ENCODE measurements at regions not wholly inside any gene's neighbourhood (a gene's known extent, or its start where the extent isn't known, plus 50 kb on each side); places are given as distances from the start of the nearest gene placed in this dataset.

GRCh38 chr3:30980993-30981392, 86.5 kb upstream of the GADL1 start:
- Histone ChIP-seq H3K79me2 (ENCODE audit: insufficient read depth, low read length) (no peaks in the 10 kb centered on the region), H3K4me3 (replicated peaks in 1 of 2; ENCODE audit: low read depth in 1 of 2, low read length in 2 of 2) (no peak overlapping the region), H3K9me2 (ENCODE audit: insufficient read depth) (no peaks in the 10 kb centered on the region), H3K27me3 (ENCODE audit: insufficient read depth, low read length) (no peaks in the 10 kb centered on the region), H3K9ac (ENCODE audit: low read length) (no peak overlapping the region), H3K9me3 (ENCODE audit: control insufficient read depth in 1 of 2, insufficient read depth in 1 of 2, low read depth in 1 of 2, low read length in 2 of 2) (no peaks in the 10 kb centered on the region), H2AFZ (ENCODE audit: low read depth, low read length, poor library complexity, severe bottlenecking) (no peak overlapping the region), H4K20me1 (ENCODE audit: insufficient read depth) (no peaks in the 10 kb centered on the region), H3K4me2 (ENCODE audit: low read length) (no peak overlapping the region), H3K27ac (ENCODE audit: low read depth, low read length) (no peak overlapping the region), H3K36me3 (ENCODE audit: control insufficient read depth in 1 of 2, insufficient read depth in 2 of 2, low read length in 2 of 2) (no peaks in the 10 kb centered on the region), H3K4me1 (ENCODE audit: control insufficient read depth in 1 of 2, insufficient read depth in 2 of 2, low read length in 2 of 2) (no peaks in the 10 kb centered on the region)
- ChIA-PET POLR2A (no interaction called here), RAD21 (ENCODE audit: low non-redundant PET in 1 of 2, low total read pairs in 2 of 2, uncharacterized antibody in 2 of 2, unreplicated experiment in 2 of 2) (no interaction called here), CTCF (no interaction called here)
- TF ChIP-seq REST (IDR thresholded peaks at IDR 0.05; ENCODE audit: low read depth), result no peak
- no peak for TF ChIP-seq ZFX (IDR thresholded peaks at IDR 0.05)
- intact Hi-C loops (cut with micrococcal nuclease), result no loop called here
- BruUV-seq (replicated peaks), result no TSS peak
- no peak for DNase-seq (ENCODE audit: low read depth, low spot score)
- ATAC-seq, result no peak

DNA sequence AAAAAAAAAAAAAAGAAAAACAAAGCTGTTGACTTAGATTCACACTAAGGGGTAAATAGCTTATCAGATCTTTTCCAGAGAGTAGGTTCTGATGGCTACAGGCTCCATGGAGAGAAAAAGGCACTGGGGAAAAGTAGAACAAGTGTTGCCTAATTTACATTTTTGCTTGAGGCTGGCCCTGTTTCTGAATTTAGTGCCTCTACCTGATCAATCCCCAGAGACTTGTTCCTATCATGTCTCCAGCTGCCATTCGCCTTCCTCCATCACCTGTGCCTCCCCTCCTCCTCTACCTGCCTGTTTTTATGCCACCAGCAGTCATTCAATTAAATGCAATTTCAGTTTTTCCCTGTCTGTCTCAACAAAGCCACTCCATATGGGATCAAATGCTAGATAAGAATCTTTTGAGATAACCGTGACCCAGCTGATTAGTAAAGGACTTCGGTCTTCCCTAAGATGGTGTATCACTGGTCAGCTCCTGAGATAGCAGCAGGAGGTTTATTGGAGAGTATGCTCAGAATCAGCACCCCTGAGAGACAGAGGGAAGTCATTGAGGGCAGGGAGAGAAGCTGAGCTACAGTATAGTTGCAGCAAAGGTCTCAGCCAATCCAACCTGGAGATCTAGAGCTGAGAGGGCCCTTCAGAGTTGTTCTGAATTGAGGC, 88.1 kb upstream of the GADL1 start:
- intact Hi-C loops (cut with micrococcal nuclease), result no loop called here
- H2AFZ ChIP-seq (ENCODE audit: low read depth, low read length, poor library complexity, severe bottlenecking), result no peak overlapping the region
- H3K27ac ChIP-seq (ENCODE audit: low read depth, low read length), result no peak overlapping the region
- H3K4me2 ChIP-seq (ENCODE audit: low read length), result no peak overlapping the region
- no TSS peak for BruUV-seq (replicated peaks)
- POLR2A ChIA-PET, result no interaction called here
- no peak overlapping the region for H3K9ac ChIP-seq (ENCODE audit: low read length)
- H3K79me2 ChIP-seq (ENCODE audit: insufficient read depth, low read length), result no peaks in the 10 kb centered on the region
- H3K9me2 ChIP-seq (ENCODE audit: insufficient read depth), result no peaks in the 10 kb centered on the region
- ATAC-seq (no peak), DNase-seq (ENCODE audit: low read depth, low spot score) (no peak)
- no peaks in the 10 kb centered on the region for H3K9me3 ChIP-seq (ENCODE audit: control insufficient read depth in 1 of 2, insufficient read depth in 1 of 2, low read depth in 1 of 2, low read length in 2 of 2)
- RAD21 ChIA-PET (ENCODE audit: low non-redundant PET in 1 of 2, low total read pairs in 2 of 2, uncharacterized antibody in 2 of 2, unreplicated experiment in 2 of 2), result no interaction called here
- H3K4me3 ChIP-seq (replicated peaks in 1 of 2; ENCODE audit: low read depth in 1 of 2, low read length in 2 of 2), result no peak overlapping the region
- no peaks in the 10 kb centered on the region for H4K20me1 ChIP-seq (ENCODE audit: insufficient read depth)
- no peaks in the 10 kb centered on the region for H3K4me1 ChIP-seq (ENCODE audit: control insufficient read depth in 1 of 2, insufficient read depth in 2 of 2, low read length in 2 of 2)
- no peaks in the 10 kb centered on the region for H3K36me3 ChIP-seq (ENCODE audit: control insufficient read depth in 1 of 2, insufficient read depth in 2 of 2, low read length in 2 of 2)
- CTCF ChIA-PET, result no interaction called here
- no peaks in the 10 kb centered on the region for H3K27me3 ChIP-seq (ENCODE audit: insufficient read depth, low read length)
- no peak for TF ChIP-seq YY1 (IDR thresholded peaks at IDR 0.05; ENCODE audit: extremely low read depth, insufficient replicate concordance, low read depth, low read length)
- TF ChIP-seq EGR1 (IDR thresholded peaks at IDR 0.05; ENCODE audit: low read depth), result no peak
- TF ChIP-seq ELF1 (IDR thresholded peaks at IDR 0.05; ENCODE audit: borderline replicate concordance, low read depth), result no peak
- no peak for TF ChIP-seq ZNF274 (IDR thresholded peaks at IDR 0.05; ENCODE audit: low read depth, low read length)
- TF ChIP-seq ZFX (IDR thresholded peaks at IDR 0.05), result no peak
- no peak for TF ChIP-seq SRF (IDR thresholded peaks at IDR 0.05; ENCODE audit: low read depth)
- TF ChIP-seq CEBPB (IDR thresholded peaks at IDR 0.05; ENCODE audit: low read depth), result no peak
- TF ChIP-seq, protein P1, sequence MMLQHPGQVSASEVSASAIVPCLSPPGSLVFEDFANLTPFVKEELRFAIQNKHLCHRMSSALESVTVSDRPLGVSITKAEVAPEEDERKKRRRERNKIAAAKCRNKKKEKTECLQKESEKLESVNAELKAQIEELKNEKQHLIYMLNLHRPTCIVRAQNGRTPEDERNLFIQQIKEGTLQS (IDR thresholded peaks at IDR 0.05), result no peak
- no peak for TF ChIP-seq CBX3 (IDR thresholded peaks at IDR 0.05; ENCODE audit: low read depth)
- TF ChIP-seq EZH2 (IDR thresholded peaks at IDR 0.05), result no peak
- no peak for TF ChIP-seq EZH2phosphoT487 (IDR thresholded peaks at IDR 0.05; ENCODE audit: borderline replicate concordance)
- TF ChIP-seq REST (IDR thresholded peaks at IDR 0.05; ENCODE audit: low read depth), result no peak
- TF ChIP-seq POLR2A (IDR thresholded peaks at IDR 0.05; ENCODE audit: borderline replicate concordance, extremely low read depth, insufficient read depth, insufficient read length), result no peak
- TF ChIP-seq TCF7L2 (IDR thresholded peaks at IDR 0.05; ENCODE audit: borderline replicate concordance, extremely low read depth, insufficient read depth, insufficient read length), result no peak

All from HCT116 (cell line).